Bronchial epithelial cell (primary cell): ENCODE measurements at regions not wholly inside any gene's neighbourhood (a gene's known extent, or its start where the extent isn't known, plus 50 kb on each side); places are given as distances from the start of the nearest gene placed in this dataset.
A peak's percentile ranks its signal among the peaks of the same experiment; 100 is the strongest.
"Not testable (repeated sequence)": the region's sequence is repeated elsewhere in the genome, so short reads cannot be mapped to it uniquely, and the experiment has no call there.

Experiments
- DNase-seq: peaks from one replicate; pipeline ENCODE4 v3.0.0-alpha.2; 2010; ENCODE audit warnings: low read depth
- FAIRE-seq: peaks from 2 replicates; lab custom pipeline; 2011; peaks lifted over from hg19 to GRCh38; lab: Jason Lieb, UNC
- H3K27me3 ChIP-seq: 2 replicates; pipeline ENCODE4 v1.5.1; 2011; ENCODE audit warnings: low read length; ENCODE audit not compliant: control insufficient read depth, insufficient read depth
- H3K36me3 ChIP-seq: 2 replicates; pipeline ENCODE4 v1.5.1; 2011; ENCODE audit warnings: low read length; ENCODE audit not compliant: control insufficient read depth, insufficient read depth
- H3K4me3 ChIP-seq: 2 replicates; pipeline ENCODE4 v1.5.1; 2011; ENCODE audit warnings: mild to moderate bottlenecking, low read depth, low read length, control low read depth
- TF ChIP-seq, protein P1 (sequence below): IDR thresholded peaks from 2 replicates; pipeline ENCODE4 v1.5.1; 2011; ENCODE audit warnings: mild to moderate bottlenecking, moderate library complexity, low read length, control low read depth, inconsistent platforms; ENCODE audit not compliant: insufficient read depth, severe bottlenecking

DNA sequence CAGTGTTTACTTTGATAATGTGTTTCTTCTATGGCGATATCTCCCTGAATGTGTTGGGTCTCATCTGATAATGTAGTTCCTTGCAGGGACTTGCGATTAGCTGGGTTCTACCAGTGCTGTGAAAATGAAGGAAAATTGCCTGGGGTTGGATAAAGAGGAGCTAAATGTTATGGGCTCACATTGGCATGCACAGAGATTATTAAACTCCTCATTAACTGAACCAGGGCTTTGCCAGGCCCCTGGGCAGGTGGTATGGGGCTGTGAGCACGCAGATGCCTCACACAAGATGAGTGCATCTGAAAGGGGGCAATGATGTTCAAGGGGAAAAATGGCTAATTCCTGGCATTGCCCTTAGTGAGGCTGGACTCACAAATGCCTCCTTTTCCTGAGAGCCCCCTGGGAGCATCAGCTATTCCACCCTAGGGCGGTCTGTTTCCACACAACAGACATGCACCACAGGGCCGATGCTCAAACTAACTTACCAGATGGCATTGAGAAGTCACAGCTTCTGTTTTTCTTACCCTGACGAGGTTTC lies 321.1 kb downstream of the SEC16B start:
- Histone ChIP-seq H3K27me3 (no peaks in the 10 kb centered on the region), H3K4me3 (no peak overlapping the region), H3K36me3 (no peaks in the 10 kb centered on the region)
- FAIRE-seq (no peak), DNase-seq (no peak)
- TF ChIP-seq, protein P1, sequence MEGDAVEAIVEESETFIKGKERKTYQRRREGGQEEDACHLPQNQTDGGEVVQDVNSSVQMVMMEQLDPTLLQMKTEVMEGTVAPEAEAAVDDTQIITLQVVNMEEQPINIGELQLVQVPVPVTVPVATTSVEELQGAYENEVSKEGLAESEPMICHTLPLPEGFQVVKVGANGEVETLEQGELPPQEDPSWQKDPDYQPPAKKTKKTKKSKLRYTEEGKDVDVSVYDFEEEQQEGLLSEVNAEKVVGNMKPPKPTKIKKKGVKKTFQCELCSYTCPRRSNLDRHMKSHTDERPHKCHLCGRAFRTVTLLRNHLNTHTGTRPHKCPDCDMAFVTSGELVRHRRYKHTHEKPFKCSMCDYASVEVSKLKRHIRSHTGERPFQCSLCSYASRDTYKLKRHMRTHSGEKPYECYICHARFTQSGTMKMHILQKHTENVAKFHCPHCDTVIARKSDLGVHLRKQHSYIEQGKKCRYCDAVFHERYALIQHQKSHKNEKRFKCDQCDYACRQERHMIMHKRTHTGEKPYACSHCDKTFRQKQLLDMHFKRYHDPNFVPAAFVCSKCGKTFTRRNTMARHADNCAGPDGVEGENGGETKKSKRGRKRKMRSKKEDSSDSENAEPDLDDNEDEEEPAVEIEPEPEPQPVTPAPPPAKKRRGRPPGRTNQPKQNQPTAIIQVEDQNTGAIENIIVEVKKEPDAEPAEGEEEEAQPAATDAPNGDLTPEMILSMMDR: no peak

DNA sequence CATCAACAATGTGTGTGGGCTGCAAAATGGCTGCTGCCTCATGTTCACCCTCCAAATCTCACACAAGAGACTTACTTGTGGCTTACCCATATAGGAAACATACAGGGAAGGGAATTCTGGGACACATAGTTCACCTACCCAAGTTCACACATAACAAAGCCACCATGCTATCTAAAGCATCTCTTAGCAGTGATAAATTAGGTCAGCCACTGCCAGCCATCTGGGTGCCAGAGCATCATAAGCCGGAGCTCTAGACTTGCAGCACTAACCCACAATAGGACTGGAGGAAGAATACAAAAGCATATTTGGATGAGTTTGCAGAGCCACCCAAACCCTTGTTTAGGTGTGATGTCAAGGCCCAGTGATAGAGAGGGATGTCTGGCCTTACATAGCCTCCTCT lies 321.7 kb downstream of the SEC16B start:
- TF ChIP-seq, protein P1: no peak
- FAIRE-seq: no peak
- H3K27me3 ChIP-seq: no peaks in the 10 kb centered on the region
- DNase-seq: peak; percentile 4
- H3K4me3 ChIP-seq: no peak overlapping the region
- H3K36me3 ChIP-seq: no peaks in the 10 kb centered on the region

DNA sequence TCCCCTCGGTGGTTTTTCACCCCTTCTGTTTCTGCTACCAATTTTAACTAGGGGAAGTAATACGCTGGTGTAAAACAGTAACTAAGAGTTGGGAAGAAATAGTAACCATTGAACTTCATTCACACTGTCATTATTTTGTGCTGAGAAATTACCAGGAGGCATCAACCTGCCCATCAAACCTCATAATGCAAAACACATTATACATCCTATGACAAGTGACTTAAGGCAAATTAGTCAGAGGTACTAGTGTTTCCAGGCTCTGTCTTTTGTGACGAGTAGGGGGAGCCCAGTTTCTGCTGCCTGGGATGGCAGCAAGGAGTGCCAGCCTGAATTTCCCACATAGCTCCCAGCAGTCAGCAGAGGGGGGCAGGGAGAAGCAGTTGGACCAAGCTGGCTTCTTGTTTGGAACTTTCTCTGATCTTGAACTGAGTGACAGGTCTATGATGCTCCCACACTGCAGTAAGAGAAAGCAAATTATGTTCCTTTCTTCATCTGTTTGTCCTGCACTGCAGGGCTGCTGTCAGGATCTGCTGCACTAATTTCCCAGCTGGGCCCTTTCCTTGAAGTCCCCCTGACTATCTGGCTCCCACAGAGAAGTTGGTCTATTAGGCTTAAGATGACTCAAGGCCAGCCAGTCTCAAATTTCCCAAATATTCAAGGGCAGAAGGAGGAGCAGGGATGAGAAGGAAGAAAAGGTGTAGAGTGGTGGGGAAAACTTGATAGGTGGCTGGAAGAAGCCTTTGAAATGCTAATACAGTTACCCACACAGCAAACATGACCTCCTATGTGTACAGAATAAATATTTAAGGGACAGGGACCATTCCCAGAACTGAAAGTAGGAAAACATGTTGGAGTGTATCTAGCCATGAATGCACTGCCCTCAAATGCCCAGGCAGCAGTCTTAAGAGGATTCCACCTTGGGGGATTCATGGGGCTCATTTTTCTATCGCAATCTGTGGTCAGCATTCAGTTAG lies 322.8 kb downstream of the SEC16B start:
- no peaks in the 10 kb centered on the region for H3K27me3 ChIP-seq
- DNase-seq (no peak), FAIRE-seq (no peak)
- TF ChIP-seq, protein P1: no peak
- H3K36me3 ChIP-seq: no peaks in the 10 kb centered on the region
- H3K4me3 ChIP-seq: no peak overlapping the region

DNA sequence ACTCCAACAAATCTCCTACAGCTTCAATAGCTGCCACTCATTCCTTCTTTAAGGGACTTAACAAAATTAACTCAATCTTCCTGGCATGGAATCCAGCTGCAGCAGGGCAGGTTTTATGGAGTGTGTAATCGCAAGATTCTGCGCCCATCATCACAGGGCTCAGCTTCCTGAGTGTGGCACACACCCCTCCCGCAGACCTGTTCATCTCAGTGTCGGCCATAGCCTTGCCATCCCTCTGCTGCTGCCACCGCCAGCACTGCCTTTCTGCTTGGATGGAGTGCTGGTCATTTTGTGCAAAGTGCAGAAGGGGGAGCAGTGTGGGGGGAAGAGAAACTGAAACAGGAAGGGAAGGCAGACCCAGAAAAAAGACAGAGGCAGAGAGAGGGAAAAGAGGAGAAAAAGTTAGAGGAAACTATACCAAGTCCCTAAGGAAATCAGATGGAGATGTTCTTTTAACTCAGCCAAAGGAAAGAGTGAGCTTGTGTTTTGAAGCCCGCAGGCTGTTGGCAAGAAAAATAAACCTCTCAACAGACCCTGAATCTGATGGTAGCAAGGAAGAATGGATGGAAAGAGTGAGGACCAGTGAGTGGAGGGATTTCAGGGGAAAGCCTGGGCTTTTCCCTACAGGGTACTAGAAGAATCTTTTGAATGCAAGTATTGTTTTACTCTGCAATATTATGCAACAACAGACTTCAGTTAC lies 324.2 kb downstream of the SEC16B start:
- Histone ChIP-seq H3K36me3 (no peaks in the 10 kb centered on the region), H3K27me3 (no peaks in the 10 kb centered on the region), H3K4me3 (no peak overlapping the region)
- TF ChIP-seq, protein P1: no peak
- FAIRE-seq (no peak), DNase-seq (no peak)

DNA sequence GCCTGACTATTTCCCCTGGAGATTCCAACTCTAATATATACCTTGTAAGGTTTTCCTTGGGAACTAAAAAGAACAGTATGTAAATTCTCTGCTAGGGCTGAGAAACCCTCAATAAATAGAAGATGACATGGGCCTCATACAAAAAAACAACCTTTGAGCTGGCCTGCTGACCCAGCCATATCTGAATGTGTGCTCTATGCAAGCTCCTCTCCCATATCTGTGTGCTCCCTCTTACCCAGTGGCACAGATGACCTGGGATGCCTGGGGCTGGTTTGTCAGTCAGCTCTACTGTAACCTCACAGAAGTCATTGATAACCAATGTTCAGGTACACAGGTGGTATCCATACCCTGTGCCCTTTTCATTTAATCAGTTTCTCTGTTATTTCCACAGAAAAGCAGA lies 329.2 kb downstream of the SEC16B start:
- FAIRE-seq: no peak

DNA sequence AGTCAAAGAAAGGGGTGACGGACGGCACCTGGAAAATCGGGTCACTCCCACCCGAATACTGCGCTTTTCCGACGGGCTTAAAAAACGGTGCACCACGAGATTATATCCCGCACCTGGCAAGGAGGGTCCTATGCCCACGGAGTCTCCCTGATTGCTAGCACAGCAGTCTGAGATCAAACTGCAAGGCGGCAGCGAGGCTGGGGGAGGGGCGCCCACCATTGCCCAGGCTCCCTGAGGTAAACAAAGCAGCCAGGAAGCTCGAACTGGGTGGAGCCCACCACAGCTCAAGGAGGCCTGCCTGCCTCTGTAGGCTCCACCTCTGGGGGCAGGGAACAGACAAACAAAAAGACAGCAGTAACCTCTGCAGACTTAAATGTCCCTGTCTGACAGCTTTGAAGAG lies 335.7 kb downstream of the SEC16B start:
- H3K36me3 ChIP-seq, FAIRE-seq, H3K27me3 ChIP-seq, DNase-seq, H3K4me3 ChIP-seq: not testable (repeated sequence)

More for the DNA sequence above, 329.2 kb downstream of the SEC16B start:
- no peak for DNase-seq
- TF ChIP-seq, protein P1: no peak
- no peaks in the 10 kb centered on the region for H3K27me3 ChIP-seq
- no peak overlapping the region for H3K4me3 ChIP-seq
- no peaks in the 10 kb centered on the region for H3K36me3 ChIP-seq
